ENCODE measurements at regions not wholly inside any gene's neighbourhood (a gene's known extent, or its start where the extent isn't known, plus 50 kb on each side); places are given as distances from the start of the nearest gene placed in this dataset.
A peak's percentile ranks its signal among the peaks of the same experiment; 100 is the strongest.
"Not testable (repeated sequence)": the region's sequence is repeated elsewhere in the genome, so short reads cannot be mapped to it uniquely, and the experiment has no call there.

DNA sequence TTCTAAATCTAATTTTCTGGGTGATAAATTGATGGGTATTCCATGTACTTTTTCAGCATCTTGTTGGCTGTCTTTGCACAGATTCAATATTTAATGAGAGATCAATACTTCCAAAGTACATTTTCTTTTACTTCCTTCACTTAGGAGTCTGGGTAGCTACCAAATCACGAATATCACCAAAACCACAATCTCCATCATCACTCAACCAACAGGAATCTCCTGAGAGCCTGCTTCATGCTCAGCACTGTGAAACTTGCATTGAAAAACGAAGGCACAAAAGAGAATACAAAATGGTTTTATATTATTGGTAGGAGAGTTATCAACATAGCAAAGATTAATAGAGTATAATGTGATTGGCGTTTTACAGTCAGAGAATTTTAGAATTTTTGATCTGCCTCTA, 261.5 kb upstream of the DSEL start:
- WGBS (ENCODE audit: insufficient coverage) = no CpG with 5 or more reads among the region's 3 CpGs
- no peak for DNase-seq (ENCODE audit: low read depth in 4 of 6, low spot score in 6 of 6)
- H3K27ac ChIP-seq (ENCODE audit: low read depth, low read length) = no peak overlapping the region
- H3K27me3 ChIP-seq (ENCODE audit: control insufficient read depth, insufficient read depth, low read length) = no peaks in the 10 kb centered on the region
- H3K4me1 ChIP-seq (ENCODE audit: control insufficient read depth, insufficient read depth, low read length) = no peaks in the 10 kb centered on the region
- no peaks in the 10 kb centered on the region for H3K36me3 ChIP-seq (ENCODE audit: control insufficient read depth, insufficient read depth, low read length)
- no peaks in the 10 kb centered on the region for H3K9me3 ChIP-seq (ENCODE audit: control insufficient read depth, insufficient read depth, low read length)
- H3K4me3 ChIP-seq (ENCODE audit: low read depth, low read length) = no peak overlapping the region

DNA sequence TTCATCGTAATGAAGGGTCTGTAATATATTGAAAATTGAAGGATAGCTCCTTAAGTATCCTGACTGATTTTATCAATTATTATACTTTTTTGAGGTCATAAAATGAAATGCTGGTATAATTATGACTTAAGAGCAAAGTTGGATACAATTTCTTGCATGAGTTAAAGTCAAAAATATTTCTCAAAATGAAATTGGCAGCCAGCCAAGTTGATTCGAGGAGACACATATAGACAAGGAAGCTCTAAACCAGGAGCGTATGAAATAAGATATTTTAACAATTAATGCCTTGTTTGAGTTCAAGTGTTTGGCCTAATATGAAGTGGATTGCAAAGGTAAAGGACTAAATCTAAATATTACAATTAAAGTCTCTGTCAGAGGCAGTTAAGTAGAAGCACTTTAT, 260.4 kb upstream of the DSEL start:
- H3K27me3 ChIP-seq (ENCODE audit: control insufficient read depth, insufficient read depth, low read length) = no peaks in the 10 kb centered on the region
- no peaks in the 10 kb centered on the region for H3K36me3 ChIP-seq (ENCODE audit: control insufficient read depth, insufficient read depth, low read length)
- DNase-seq (ENCODE audit: low read depth in 4 of 6, low spot score in 6 of 6) = peak in 2 of 6 donors; percentile 21 to 28
- WGBS (ENCODE audit: insufficient coverage) = no CpG with 5 or more reads among the region's 3 CpGs
- no peak overlapping the region for H3K27ac ChIP-seq (ENCODE audit: low read depth, low read length)
- no peaks in the 10 kb centered on the region for H3K4me1 ChIP-seq (ENCODE audit: control insufficient read depth, insufficient read depth, low read length)
- H3K4me3 ChIP-seq (ENCODE audit: low read depth, low read length) = no peak overlapping the region
- no peaks in the 10 kb centered on the region for H3K9me3 ChIP-seq (ENCODE audit: control insufficient read depth, insufficient read depth, low read length)

DNA sequence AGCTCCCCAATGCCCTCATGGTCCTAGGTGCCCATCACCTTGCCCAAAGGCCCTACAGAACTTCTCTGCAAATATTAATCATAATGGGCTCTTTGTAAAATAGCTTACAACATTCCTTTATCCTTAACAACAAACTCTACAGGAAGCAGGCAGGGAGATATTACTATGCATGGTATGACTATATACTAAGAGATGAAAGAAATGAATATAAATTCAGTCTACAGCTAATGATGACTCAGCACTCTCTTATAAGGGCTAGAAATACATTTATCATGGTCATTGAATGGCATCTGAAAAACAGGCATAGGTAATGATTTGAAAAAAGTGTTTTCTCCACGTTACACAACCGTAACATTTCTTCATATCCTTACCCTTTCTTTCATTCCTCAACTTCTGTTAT, 254.8 kb upstream of the DSEL start:
- H3K9me3 ChIP-seq (ENCODE audit: control insufficient read depth, insufficient read depth, low read length) = no peaks in the 10 kb centered on the region
- no peaks in the 10 kb centered on the region for H3K27me3 ChIP-seq (ENCODE audit: control insufficient read depth, insufficient read depth, low read length)
- 100% methylated on average over 2 of the region's 2 CpGs for WGBS (ENCODE audit: insufficient coverage)
- DNase-seq (ENCODE audit: low read depth in 4 of 6, low spot score in 6 of 6) = no peak
- H3K36me3 ChIP-seq (ENCODE audit: control insufficient read depth, insufficient read depth, low read length) = no peaks in the 10 kb centered on the region
- no peaks in the 10 kb centered on the region for H3K4me1 ChIP-seq (ENCODE audit: control insufficient read depth, insufficient read depth, low read length)
- H3K27ac ChIP-seq (ENCODE audit: low read depth, low read length) = no peak overlapping the region
- no peak overlapping the region for H3K4me3 ChIP-seq (ENCODE audit: low read depth, low read length)

DNA sequence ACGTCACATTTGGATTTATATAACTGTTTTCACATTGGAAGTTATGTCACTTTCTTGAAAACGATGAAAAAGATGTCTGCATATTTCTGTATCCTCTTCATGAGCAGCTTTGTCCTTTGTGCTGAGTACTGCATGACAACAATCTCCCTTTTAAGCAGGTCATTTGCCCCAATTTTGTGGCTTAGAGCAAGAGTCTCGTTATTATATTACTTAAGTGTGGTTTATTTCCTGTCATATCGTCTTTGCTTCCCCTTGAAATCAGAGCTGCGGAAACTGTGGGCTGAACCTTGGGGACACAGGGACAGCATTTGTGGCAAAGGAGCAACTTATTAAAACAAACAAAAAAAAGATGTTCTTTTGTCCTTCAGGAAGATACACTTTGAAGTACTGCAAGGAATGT, 254.0 kb upstream of the DSEL start:
- 80% methylated on average over 1 of the region's 5 CpGs for WGBS (ENCODE audit: insufficient coverage)
- Histone ChIP-seq H3K4me3 (ENCODE audit: low read depth, low read length) (no peak overlapping the region), H3K36me3 (ENCODE audit: control insufficient read depth, insufficient read depth, low read length) (no peaks in the 10 kb centered on the region), H3K27ac (ENCODE audit: low read depth, low read length) (no peak overlapping the region), H3K4me1 (ENCODE audit: control insufficient read depth, insufficient read depth, low read length) (no peaks in the 10 kb centered on the region), H3K27me3 (ENCODE audit: control insufficient read depth, insufficient read depth, low read length) (no peaks in the 10 kb centered on the region), H3K9me3 (ENCODE audit: control insufficient read depth, insufficient read depth, low read length) (no peaks in the 10 kb centered on the region)
- DNase-seq (ENCODE audit: low read depth in 4 of 6, low spot score in 6 of 6) = no peak

DNA sequence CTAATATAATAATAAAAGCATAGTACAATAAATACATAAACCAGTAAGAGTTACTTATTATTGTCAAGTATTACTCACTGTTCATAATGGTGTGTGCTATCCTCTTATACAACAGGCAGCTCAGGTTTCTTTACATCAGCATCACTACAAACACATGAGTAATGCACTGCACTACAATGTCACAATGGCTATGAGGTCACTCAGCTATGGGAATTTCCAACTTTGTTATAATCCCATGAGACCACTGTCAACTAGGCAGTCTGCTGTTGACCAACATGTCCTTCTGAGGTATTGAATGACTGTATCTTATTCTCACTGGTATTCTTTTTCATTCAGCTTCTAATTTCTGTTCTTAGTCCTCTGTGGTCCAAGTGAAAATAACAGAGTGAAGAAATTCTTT, 250.4 kb upstream of the DSEL start:
- H3K36me3 ChIP-seq (ENCODE audit: control insufficient read depth, insufficient read depth, low read length) = no peaks in the 10 kb centered on the region
- no peak overlapping the region for H3K4me3 ChIP-seq (ENCODE audit: low read depth, low read length)
- H3K27ac ChIP-seq (ENCODE audit: low read depth, low read length) = no peak overlapping the region
- no peak for DNase-seq (ENCODE audit: low read depth in 4 of 6, low spot score in 6 of 6)
- H3K9me3 ChIP-seq (ENCODE audit: control insufficient read depth, insufficient read depth, low read length) = no peaks in the 10 kb centered on the region
- no peaks in the 10 kb centered on the region for H3K4me1 ChIP-seq (ENCODE audit: control insufficient read depth, insufficient read depth, low read length)
- no peaks in the 10 kb centered on the region for H3K27me3 ChIP-seq (ENCODE audit: control insufficient read depth, insufficient read depth, low read length)

DNA sequence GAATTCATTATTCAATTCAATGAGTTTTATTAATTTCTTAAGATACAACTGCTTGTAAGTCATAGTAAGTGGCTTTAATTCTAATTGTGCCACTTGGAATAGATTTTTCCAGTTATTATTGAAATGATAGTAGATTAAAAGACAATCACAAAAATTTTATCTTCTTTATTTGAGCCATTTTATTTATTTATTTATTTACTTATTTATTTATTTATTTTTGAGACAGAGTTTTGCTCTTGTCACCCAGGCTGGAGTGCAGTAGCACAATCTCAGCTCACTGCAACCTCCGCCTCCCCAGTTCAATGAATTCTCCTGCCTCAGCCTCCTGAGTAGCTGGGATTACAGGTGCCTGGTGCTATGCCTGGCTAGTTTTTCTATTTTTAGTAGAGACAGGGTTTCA, 235.7 kb upstream of the DSEL start:
- no CpG with 5 or more reads among the region's 1 CpG for WGBS (ENCODE audit: insufficient coverage)
- not testable (repeated sequence) for H3K4me3 ChIP-seq (ENCODE audit: low read depth, low read length); DNase-seq (ENCODE audit: low read depth in 4 of 6, low spot score in 6 of 6); H3K27ac ChIP-seq (ENCODE audit: low read depth, low read length); H3K9me3 ChIP-seq (ENCODE audit: control insufficient read depth, insufficient read depth, low read length); H3K4me1 ChIP-seq (ENCODE audit: control insufficient read depth, insufficient read depth, low read length); H3K27me3 ChIP-seq (ENCODE audit: control insufficient read depth, insufficient read depth, low read length); H3K36me3 ChIP-seq (ENCODE audit: control insufficient read depth, insufficient read depth, low read length)

DNA sequence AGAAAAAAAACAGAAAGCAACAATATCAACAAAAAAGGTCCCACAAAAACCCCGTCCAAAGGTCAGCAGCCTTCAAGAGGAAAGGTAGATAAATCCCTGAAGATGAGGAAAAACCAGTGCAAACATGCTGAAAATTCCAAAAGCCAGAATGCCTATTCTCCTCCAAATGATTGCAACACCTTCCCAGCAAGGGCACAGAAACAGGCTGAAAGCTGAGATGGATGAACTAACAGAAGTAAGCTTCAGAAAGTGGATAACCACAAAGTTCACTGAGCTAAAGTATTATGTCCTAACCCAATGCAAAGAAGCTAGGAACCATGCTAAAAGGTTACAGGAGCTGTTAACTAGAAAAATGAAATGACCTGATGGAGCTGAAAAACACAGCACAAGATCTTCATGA, 226.4 kb upstream of the DSEL start:
- Histone ChIP-seq H3K27me3 (ENCODE audit: control insufficient read depth, insufficient read depth, low read length) (no peaks in the 10 kb centered on the region), H3K9me3 (ENCODE audit: control insufficient read depth, insufficient read depth, low read length) (peaks cover 9% of the 10 kb centered on the region), H3K4me1 (ENCODE audit: control insufficient read depth, insufficient read depth, low read length) (no peaks in the 10 kb centered on the region), H3K36me3 (ENCODE audit: control insufficient read depth, insufficient read depth, low read length) (no peaks in the 10 kb centered on the region), H3K27ac (ENCODE audit: low read depth, low read length) (no peak overlapping the region), H3K4me3 (ENCODE audit: low read depth, low read length) (no peak overlapping the region)
- DNase-seq (ENCODE audit: low read depth in 4 of 6, low spot score in 6 of 6) = no peak
- WGBS (ENCODE audit: insufficient coverage) = no CpG with 5 or more reads among the region's 1 CpG

DNA sequence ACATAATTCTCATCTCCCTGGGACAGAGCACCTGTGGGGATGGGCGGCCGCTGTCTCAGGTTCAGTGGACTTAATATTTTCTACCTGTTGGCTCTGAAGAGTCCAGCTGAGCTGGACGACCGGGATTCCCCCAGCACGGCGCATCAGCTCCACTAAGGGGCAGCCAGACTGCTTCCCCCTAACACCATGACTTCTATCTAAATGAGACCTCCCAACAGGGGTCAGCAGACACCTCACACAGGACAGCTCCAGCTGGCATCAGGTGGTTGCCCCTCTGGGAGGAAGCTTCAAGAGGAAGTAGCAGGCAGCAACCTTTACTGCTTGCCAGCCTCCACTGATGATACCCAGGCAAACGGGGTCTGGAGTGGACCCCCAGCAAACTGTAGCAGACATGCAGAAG, 226.0 kb upstream of the DSEL start:
- H3K4me3 ChIP-seq (ENCODE audit: low read depth, low read length) = no peak overlapping the region
- H3K36me3 ChIP-seq (ENCODE audit: control insufficient read depth, insufficient read depth, low read length) = no peaks in the 10 kb centered on the region
- no peaks in the 10 kb centered on the region for H3K4me1 ChIP-seq (ENCODE audit: control insufficient read depth, insufficient read depth, low read length)
- WGBS (ENCODE audit: insufficient coverage) = 80% methylated on average over 4 of the region's 7 CpGs
- H3K27me3 ChIP-seq (ENCODE audit: control insufficient read depth, insufficient read depth, low read length) = no peaks in the 10 kb centered on the region
- H3K9me3 ChIP-seq (ENCODE audit: control insufficient read depth, insufficient read depth, low read length) = peaks cover 7% of the 10 kb centered on the region
- H3K27ac ChIP-seq (ENCODE audit: low read depth, low read length) = no peak overlapping the region
- DNase-seq (ENCODE audit: low read depth in 4 of 6, low spot score in 6 of 6) = no peak

DNA sequence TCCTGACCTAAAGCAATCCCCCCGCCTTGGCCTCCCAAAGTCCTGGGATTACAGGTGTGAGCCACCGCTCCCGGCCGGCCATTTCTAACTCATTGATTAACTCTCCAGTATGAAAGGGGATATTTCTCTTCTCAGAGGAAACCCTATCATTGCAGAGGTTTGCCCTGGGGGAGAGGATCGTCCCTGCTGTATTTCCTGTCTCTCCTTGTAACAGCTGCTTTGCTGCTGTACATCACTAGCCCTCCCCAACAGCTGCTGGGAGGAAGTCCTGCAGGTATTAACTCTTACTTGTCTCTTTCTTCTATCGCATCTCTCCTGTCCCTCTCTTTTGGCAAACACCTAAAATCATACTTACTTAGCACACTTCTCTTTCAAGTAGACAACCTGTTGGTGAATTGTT, 219.0 kb upstream of the DSEL start:
- 29% methylated on average over 1 of the region's 6 CpGs for WGBS (ENCODE audit: insufficient coverage)
- Histone ChIP-seq H3K27ac (ENCODE audit: low read depth, low read length) (no peak overlapping the region), H3K36me3 (ENCODE audit: control insufficient read depth, insufficient read depth, low read length) (no peaks in the 10 kb centered on the region), H3K4me3 (ENCODE audit: low read depth, low read length) (no peak overlapping the region), H3K4me1 (ENCODE audit: control insufficient read depth, insufficient read depth, low read length) (no peaks in the 10 kb centered on the region), H3K9me3 (ENCODE audit: control insufficient read depth, insufficient read depth, low read length) (no peaks in the 10 kb centered on the region), H3K27me3 (ENCODE audit: control insufficient read depth, insufficient read depth, low read length) (no peaks in the 10 kb centered on the region)
- no peak for DNase-seq (ENCODE audit: low read depth in 4 of 6, low spot score in 6 of 6)

DNA sequence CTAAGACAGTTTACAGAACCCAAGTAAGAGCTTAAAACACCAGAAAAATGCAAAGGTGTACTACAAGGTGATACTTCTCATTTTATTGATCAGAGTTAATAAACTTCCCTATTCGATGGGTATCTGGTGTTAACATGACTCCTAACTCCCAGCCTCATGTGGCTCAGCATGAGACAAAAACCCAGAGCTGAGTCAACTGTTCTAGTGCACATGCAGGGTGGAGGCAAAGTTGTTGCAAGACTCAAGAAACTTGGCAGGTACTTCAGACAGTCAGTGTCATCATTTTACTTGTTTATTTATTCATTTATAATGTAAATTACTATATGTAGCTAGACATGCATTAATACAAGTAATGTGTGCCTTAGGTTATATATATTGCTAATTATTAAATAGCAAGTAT, 216.6 kb upstream of the DSEL start:
- Histone ChIP-seq H3K36me3 (ENCODE audit: control insufficient read depth, insufficient read depth, low read length) (no peaks in the 10 kb centered on the region), H3K4me3 (ENCODE audit: low read depth, low read length) (no peak overlapping the region), H3K4me1 (ENCODE audit: control insufficient read depth, insufficient read depth, low read length) (no peaks in the 10 kb centered on the region), H3K27ac (ENCODE audit: low read depth, low read length) (no peak overlapping the region), H3K27me3 (ENCODE audit: control insufficient read depth, insufficient read depth, low read length) (no peaks in the 10 kb centered on the region), H3K9me3 (ENCODE audit: control insufficient read depth, insufficient read depth, low read length) (no peaks in the 10 kb centered on the region)
- WGBS (ENCODE audit: insufficient coverage) = no CpG with 5 or more reads among the region's 1 CpG
- DNase-seq (ENCODE audit: low read depth in 4 of 6, low spot score in 6 of 6) = no peak

DNA sequence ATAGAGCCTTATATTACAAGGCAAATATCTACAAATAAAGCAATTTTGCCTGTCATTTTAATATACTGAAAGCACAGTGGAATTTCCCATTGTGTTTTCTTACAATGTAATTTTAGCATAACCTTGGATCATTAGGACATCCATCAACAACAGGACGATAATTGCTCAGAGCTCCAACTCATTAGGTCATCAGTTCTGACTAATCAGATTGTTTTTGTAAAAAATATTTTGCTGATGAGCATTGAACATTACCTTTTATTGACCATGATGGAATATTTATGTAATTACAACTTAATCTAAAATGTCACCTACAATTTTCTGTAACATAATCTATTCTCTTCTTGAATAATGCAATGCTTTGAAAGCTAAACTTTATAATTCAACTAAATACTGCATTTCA, 215.3 kb upstream of the DSEL start:
- Histone ChIP-seq H3K4me3 (ENCODE audit: low read depth, low read length) (no peak overlapping the region), H3K4me1 (ENCODE audit: control insufficient read depth, insufficient read depth, low read length) (no peaks in the 10 kb centered on the region), H3K9me3 (ENCODE audit: control insufficient read depth, insufficient read depth, low read length) (no peaks in the 10 kb centered on the region), H3K36me3 (ENCODE audit: control insufficient read depth, insufficient read depth, low read length) (no peaks in the 10 kb centered on the region), H3K27me3 (ENCODE audit: control insufficient read depth, insufficient read depth, low read length) (no peaks in the 10 kb centered on the region), H3K27ac (ENCODE audit: low read depth, low read length) (no peak overlapping the region)
- no CpG with 5 or more reads among the region's 1 CpG for WGBS (ENCODE audit: insufficient coverage)
- DNase-seq (ENCODE audit: low read depth in 4 of 6, low spot score in 6 of 6) = no peak

Data from spinal cord (tissue), 9 donors.